RWPE1 (cell line): ENCODE measurements at regions not wholly inside any gene's neighbourhood (a gene's known extent, or its start where the extent isn't known, plus 50 kb on each side); places are given as distances from the start of the nearest gene placed in this dataset.

ENCODE experiments used
- CTCF ChIA-PET: fragments of 350-600 bp; sonication (Branson Sonifier 250); formaldehyde crosslinking; extraction: SDS; loops from one replicate; lab custom pipeline; 2021; lab: Yijun Ruan, JAX
- POLR2A ChIA-PET: fragments of 400-600 bp; formaldehyde crosslinking; extraction: SDS; loops from one replicate; lab custom pipeline; 2020; ENCODE audit warnings: antibody characterized with exemption; ENCODE audit not compliant: low non-redundant PET; lab: Yijun Ruan, JAX
- DNase-seq: peaks from one replicate; pipeline ENCODE4 v3.0.0; 2012; ENCODE audit warnings: low spot score
- H3K27ac ChIP-seq: fragments of 450-650 bp; 2 replicates; pipeline ENCODE4 v1.5.1; 2017
- TF ChIP-seq, protein P1 (sequence below): fragments of 450-650 bp; conservative IDR thresholded peaks from 2 replicates; pipeline ENCODE4 v1.5.1; 2017; ENCODE audit warnings: low read depth, mild to moderate bottlenecking

DNA sequence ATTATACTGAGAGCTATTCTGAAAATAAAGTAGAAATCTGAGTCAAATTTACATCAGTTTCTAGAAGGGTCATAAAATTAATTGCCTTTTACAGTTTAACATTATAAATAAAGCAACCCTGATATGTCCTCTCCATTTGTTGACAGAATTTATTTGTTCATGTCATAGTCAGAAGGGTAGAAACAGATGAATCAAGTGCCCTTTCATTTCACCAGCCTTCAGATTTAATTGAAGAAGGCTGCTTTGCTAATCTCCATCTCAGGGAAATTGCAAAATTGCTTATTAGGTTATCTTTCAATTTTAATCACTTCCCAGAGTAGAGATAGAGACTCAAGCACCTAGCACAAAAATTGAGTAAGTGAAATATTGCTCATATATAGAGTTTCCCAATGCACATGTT lies 76.8 kb downstream of the ATXN7L3B start:
- TF ChIP-seq, protein P1, sequence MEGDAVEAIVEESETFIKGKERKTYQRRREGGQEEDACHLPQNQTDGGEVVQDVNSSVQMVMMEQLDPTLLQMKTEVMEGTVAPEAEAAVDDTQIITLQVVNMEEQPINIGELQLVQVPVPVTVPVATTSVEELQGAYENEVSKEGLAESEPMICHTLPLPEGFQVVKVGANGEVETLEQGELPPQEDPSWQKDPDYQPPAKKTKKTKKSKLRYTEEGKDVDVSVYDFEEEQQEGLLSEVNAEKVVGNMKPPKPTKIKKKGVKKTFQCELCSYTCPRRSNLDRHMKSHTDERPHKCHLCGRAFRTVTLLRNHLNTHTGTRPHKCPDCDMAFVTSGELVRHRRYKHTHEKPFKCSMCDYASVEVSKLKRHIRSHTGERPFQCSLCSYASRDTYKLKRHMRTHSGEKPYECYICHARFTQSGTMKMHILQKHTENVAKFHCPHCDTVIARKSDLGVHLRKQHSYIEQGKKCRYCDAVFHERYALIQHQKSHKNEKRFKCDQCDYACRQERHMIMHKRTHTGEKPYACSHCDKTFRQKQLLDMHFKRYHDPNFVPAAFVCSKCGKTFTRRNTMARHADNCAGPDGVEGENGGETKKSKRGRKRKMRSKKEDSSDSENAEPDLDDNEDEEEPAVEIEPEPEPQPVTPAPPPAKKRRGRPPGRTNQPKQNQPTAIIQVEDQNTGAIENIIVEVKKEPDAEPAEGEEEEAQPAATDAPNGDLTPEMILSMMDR, result no peak
- CTCF ChIA-PET, result no interaction called here
- POLR2A ChIA-PET, result no interaction called here
- DNase-seq, result no peak
- no peak overlapping the region for H3K27ac ChIP-seq

DNA sequence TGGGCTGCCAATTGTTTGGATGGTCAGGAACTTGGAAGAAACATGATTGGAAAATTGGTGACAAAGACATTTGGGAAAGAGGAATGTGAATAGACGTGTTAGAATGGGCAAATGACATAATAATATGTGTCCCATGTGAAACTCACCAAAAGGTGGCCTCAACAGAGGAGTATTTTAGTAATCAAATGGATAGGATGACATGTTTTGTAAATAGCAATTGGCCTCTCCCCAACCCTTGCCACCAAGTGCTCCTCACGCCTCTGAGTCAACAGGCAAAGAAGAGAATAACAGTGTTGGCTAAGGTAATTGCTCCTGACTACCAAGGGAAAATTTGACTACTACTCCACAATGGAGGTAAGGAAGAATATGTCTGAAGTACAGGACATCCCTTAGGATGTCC lies 81.4 kb downstream of the ATXN7L3B start:
- TF ChIP-seq, protein P1, result no peak
- ChIA-PET CTCF (no interaction called here), POLR2A (no interaction called here)
- H3K27ac ChIP-seq, result no peak overlapping the region
- DNase-seq, result no peak

GRCh38 chr12:74619884-74620283 lies 82.2 kb downstream of the ATXN7L3B start:
- TF ChIP-seq, protein P1, result no peak
- CTCF ChIA-PET, result interaction anchor here (0.6 to 0.7 kb wide), 2 partner anchors 115 to 829 kb away, joined by 4 to 5 read pairs; no protein-coding TSS in a partner anchor
- H3K27ac ChIP-seq, result no peak overlapping the region
- POLR2A ChIA-PET, result no interaction called here
- peak; percentile 1 for DNase-seq

DNA sequence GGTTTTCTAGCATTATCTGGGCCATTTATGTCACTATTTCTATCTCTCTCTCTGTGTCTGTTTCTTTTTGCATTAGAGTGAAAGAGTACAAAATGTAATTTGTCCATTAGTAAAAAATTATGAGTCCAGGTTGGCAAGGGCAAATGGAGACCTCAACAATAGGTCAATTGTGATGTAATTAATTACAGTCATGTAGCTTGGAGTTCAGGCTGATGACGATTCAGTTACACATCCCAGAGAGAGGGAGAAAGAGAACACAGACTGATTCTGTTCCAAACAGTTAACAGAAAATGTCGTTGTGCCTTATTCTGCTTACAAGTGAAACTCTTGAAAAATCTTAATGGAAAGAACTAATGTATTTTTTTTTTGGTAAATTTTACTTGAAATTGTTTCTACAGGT lies 83.3 kb downstream of the ATXN7L3B start:
- DNase-seq, result no peak
- TF ChIP-seq, protein P1, result no peak
- ChIA-PET CTCF (no interaction called here), POLR2A (no interaction called here)
- H3K27ac ChIP-seq, result no peak overlapping the region

- CTCF ChIA-PET, result no interaction called here
- no peak overlapping the region for H3K27ac ChIP-seq
- TF ChIP-seq, protein P1, result no peak
- POLR2A ChIA-PET, result no interaction called here
- DNase-seq, result no peak
Measured at GRCh38 chr12:74624201-74624600, 86.6 kb downstream of the ATXN7L3B start.

DNA sequence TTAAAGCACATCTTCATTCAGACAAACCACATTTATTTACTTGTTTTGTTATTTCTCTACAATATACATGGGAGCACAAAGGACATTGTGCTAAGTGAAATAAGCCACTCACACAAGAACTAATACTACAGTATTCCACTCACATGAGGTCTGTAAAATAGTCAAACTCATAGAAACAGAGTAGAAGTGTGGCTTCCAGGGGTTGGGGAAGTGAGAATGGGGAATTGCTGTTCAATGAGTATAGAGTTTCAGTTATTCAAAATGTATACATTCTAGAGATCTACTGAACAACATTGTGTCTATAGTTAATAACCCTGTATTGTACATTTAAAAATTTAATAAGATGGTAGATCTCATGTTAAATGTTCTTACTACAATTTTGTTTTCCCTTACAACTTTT lies 88.8 kb downstream of the ATXN7L3B start:
- TF ChIP-seq, protein P1, result no peak
- no peak overlapping the region for H3K27ac ChIP-seq
- no peak for DNase-seq
- POLR2A ChIA-PET, result no interaction called here
- CTCF ChIA-PET, result no interaction called here

- no peak for DNase-seq
- TF ChIP-seq, protein P1, result no peak
- CTCF ChIA-PET, result interaction anchor here (0.7 kb wide), 1 partner anchor 48 kb away, joined by 3 read pairs; no protein-coding TSS in a partner anchor
- POLR2A ChIA-PET, result no interaction called here
- H3K27ac ChIP-seq, result no peak overlapping the region
Measured at GRCh38 chr12:74641262-74641661, 103.6 kb downstream of the ATXN7L3B start.
